SK-N-SH treated with all-trans-retinoic acid at 6 μM for 48 hours (cell line): ENCODE measurements at regions not wholly inside any gene's neighbourhood (a gene's known extent, or its start where the extent isn't known, plus 50 kb on each side); places are given as distances from the start of the nearest gene placed in this dataset.

ENCODE experiments used
- ATAC-seq: fragments of 200-7000 bp; cut with Tn5 transposase; 3 replicates; pipeline ENCODE4 v1.9.1; 2020; ENCODE audit warnings: mild to moderate bottlenecking, moderate library complexity
- ARNTL ChIP-seq: fragments of 450-650 bp; formaldehyde crosslinking; IDR thresholded peaks from 2 replicates; pipeline ENCODE4 v1.5.0; 2020; ENCODE audit warnings: low read depth, mild to moderate bottlenecking, moderate library complexity, borderline replicate concordance
- BACH2 ChIP-seq: fragments of 250-450 bp; sonication (Bioruptor Pico); IDR thresholded peaks from 2 replicates; pipeline ENCODE4 v1.9.0; 2021; ENCODE audit warnings: mild to moderate bottlenecking, borderline replicate concordance
- CSDC2 ChIP-seq: fragments of 250-450 bp; sonication (Bioruptor Pico); IDR thresholded peaks from 2 replicates; pipeline ENCODE4 v1.5.0; 2020; ENCODE audit warnings: mild to moderate bottlenecking, moderate library complexity
- ESRRG ChIP-seq: fragments of 250-450 bp; sonication (Bioruptor Pico); IDR thresholded peaks from 2 replicates; pipeline ENCODE4 v1.6.1; 2021; ENCODE audit warnings: mild to moderate bottlenecking
- GLIS3 ChIP-seq: fragments of 250-450 bp; sonication (Bioruptor Pico); IDR thresholded peaks from 2 replicates; pipeline ENCODE4 v1.5.0; 2020; ENCODE audit warnings: mild to moderate bottlenecking, moderate library complexity
- ISL1 ChIP-seq: fragments of 250-450 bp; sonication (Bioruptor Pico); IDR thresholded peaks from 2 replicates; pipeline ENCODE4 v2.1.2; 2022; ENCODE audit warnings: mild to moderate bottlenecking, moderate library complexity
- OSR1 ChIP-seq: fragments of 250-450 bp; sonication (Bioruptor Pico); IDR thresholded peaks from 2 replicates; pipeline ENCODE4 v1.8.0; 2022; ENCODE audit warnings: moderate library complexity, mild to moderate bottlenecking, inconsistent platforms
- PPARA ChIP-seq: fragments of 250-450 bp; sonication (Bioruptor Pico); IDR thresholded peaks from 2 replicates; pipeline ENCODE4 v1.5.0; 2020; ENCODE audit warnings: mild to moderate bottlenecking, borderline replicate concordance
- RARB ChIP-seq: fragments of 250-450 bp; sonication (Bioruptor Pico); IDR thresholded peaks from 2 replicates; pipeline ENCODE4 v1.8.0; 2021; ENCODE audit warnings: mild to moderate bottlenecking, moderate library complexity
- SNAI2 ChIP-seq: fragments of 250-450 bp; sonication (Bioruptor Pico); IDR thresholded peaks from 2 replicates; pipeline ENCODE4 v1.5.0; 2020; ENCODE audit warnings: mild to moderate bottlenecking, moderate library complexity
- TCF4 ChIP-seq: fragments of 250-450 bp; sonication (Bioruptor Pico); IDR thresholded peaks from 2 replicates; pipeline ENCODE4 v1.8.0; 2021; ENCODE audit warnings: mild to moderate bottlenecking, moderate library complexity, borderline replicate concordance
- TOX ChIP-seq: fragments of 250-450 bp; sonication (Bioruptor Pico); IDR thresholded peaks from 2 replicates; pipeline ENCODE4 v1.8.0; 2021; ENCODE audit warnings: mild to moderate bottlenecking, moderate library complexity, borderline replicate concordance
- ZC3H10 ChIP-seq: fragments of 250-450 bp; sonication (Bioruptor Pico); IDR thresholded peaks from 2 replicates; pipeline ENCODE4 v1.5.1; 2021; ENCODE audit warnings: mild to moderate bottlenecking, moderate library complexity
- ZFP3 ChIP-seq: fragments of 250-450 bp; sonication (Bioruptor Pico); IDR thresholded peaks from 2 replicates; pipeline ENCODE4 v1.5.0; 2020; ENCODE audit warnings: mild to moderate bottlenecking, moderate library complexity
- ZFP30 ChIP-seq: fragments of 450-650 bp; formaldehyde crosslinking; IDR thresholded peaks from 2 replicates; pipeline ENCODE4 v1.5.0; 2022; ENCODE audit warnings: mild to moderate bottlenecking, moderate library complexity
- ZNF565 ChIP-seq: fragments of 450-650 bp; formaldehyde crosslinking; conservative IDR thresholded peaks from 2 replicates; pipeline ENCODE4 v1.5.0; 2020; ENCODE audit warnings: low read depth, mild to moderate bottlenecking, moderate library complexity
- ZNF70 ChIP-seq: fragments of 450-650 bp; formaldehyde crosslinking; IDR thresholded peaks from 2 replicates; pipeline ENCODE4 v1.5.0; 2020; ENCODE audit warnings: mild to moderate bottlenecking, moderate library complexity
- ZNF8 ChIP-seq: fragments of 450-650 bp; formaldehyde crosslinking; IDR thresholded peaks from 2 replicates; pipeline ENCODE4 v1.5.0; 2020; ENCODE audit warnings: mild to moderate bottlenecking, moderate library complexity
- TF ChIP-seq, protein P1 (sequence below): fragments of 250-450 bp; sonication (Bioruptor Pico); IDR thresholded peaks from 2 replicates; pipeline ENCODE4 v1.8.0; 2020; ENCODE audit warnings: mild to moderate bottlenecking, moderate library complexity, borderline replicate concordance
- TF ChIP-seq, protein P2 (sequence below): fragments of 250-450 bp; sonication (Bioruptor Pico); IDR thresholded peaks from 2 replicates; pipeline ENCODE4 v1.5.1; 2021; ENCODE audit warnings: mild to moderate bottlenecking, moderate library complexity
- TF ChIP-seq, protein P3 (sequence below): fragments of 250-450 bp; sonication (Bioruptor Pico); IDR thresholded peaks from 2 replicates; pipeline ENCODE4 v1.8.0; 2021; ENCODE audit warnings: low read depth, mild to moderate bottlenecking, moderate library complexity, borderline replicate concordance
- TF ChIP-seq, protein P4 (sequence below): fragments of 250-450 bp; sonication (Bioruptor Pico); IDR thresholded peaks from 2 replicates; pipeline ENCODE4 v1.5.1; 2020; ENCODE audit warnings: low read depth, mild to moderate bottlenecking, moderate library complexity

DNA sequence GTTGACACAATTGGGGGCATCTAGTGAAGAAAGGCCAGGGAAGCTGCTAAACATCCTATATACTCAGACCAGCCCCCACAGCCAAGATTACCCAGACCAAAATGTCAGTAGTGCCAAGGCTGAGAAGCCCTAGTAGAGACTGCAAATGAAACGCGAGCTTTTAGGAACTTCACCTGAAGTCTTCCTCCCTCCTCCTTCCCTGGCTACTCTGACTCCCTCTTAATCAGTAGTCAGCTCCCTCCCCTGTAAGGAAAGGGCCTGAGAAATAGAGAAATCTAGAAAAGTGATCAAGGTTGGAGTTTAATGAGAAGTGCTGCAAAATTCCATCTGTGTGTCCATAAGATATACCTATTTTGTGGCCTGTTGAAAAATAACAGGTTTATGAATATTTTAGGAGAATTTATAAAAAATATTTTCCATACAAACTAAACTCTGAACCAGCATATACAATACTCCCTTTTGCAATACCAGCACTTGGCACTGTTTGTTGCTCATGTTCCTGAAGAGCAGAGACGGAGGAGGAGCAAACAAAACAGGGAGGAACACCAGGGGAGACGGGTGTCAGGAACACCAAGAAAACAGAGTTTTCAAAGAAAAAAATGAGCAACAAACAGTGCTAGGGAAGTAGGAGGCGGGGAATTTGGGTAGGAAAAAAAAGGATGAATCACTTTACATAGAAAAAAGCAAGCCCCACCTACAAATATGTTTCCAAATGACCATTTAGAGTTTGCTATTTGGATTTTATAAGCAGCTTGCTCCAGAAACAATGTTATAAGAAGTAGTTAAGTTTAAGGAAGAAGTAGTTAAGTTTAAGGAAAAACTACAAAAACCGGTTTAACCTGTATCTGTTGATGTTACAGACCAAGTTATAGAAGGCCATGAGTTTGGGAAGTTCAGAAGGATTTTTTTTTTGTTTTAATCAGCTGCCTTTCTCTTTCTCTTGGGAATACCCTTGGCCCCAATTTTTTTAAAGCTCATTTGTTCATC lies 282.1 kb upstream of the GRIP1 start:
- no peak for ATAC-seq
- TF ChIP-seq, protein P1, sequence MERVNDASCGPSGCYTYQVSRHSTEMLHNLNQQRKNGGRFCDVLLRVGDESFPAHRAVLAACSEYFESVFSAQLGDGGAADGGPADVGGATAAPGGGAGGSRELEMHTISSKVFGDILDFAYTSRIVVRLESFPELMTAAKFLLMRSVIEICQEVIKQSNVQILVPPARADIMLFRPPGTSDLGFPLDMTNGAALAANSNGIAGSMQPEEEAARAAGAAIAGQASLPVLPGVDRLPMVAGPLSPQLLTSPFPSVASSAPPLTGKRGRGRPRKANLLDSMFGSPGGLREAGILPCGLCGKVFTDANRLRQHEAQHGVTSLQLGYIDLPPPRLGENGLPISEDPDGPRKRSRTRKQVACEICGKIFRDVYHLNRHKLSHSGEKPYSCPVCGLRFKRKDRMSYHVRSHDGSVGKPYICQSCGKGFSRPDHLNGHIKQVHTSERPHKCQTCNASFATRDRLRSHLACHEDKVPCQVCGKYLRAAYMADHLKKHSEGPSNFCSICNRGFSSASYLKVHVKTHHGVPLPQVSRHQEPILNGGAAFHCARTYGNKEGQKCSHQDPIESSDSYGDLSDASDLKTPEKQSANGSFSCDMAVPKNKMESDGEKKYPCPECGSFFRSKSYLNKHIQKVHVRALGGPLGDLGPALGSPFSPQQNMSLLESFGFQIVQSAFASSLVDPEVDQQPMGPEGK (CRISPR knock-in tag), result no peak
- TF ChIP-seq ESRRG (no peak), ISL1 (CRISPR knock-in tag) (no peak), OSR1 (CRISPR knock-in tag) (no peak), ZC3H10 (no peak), TOX (no peak), BACH2 (CRISPR knock-in tag) (no peak), TCF4 (CRISPR knock-in tag) (no peak)
- TF ChIP-seq, protein P2, sequence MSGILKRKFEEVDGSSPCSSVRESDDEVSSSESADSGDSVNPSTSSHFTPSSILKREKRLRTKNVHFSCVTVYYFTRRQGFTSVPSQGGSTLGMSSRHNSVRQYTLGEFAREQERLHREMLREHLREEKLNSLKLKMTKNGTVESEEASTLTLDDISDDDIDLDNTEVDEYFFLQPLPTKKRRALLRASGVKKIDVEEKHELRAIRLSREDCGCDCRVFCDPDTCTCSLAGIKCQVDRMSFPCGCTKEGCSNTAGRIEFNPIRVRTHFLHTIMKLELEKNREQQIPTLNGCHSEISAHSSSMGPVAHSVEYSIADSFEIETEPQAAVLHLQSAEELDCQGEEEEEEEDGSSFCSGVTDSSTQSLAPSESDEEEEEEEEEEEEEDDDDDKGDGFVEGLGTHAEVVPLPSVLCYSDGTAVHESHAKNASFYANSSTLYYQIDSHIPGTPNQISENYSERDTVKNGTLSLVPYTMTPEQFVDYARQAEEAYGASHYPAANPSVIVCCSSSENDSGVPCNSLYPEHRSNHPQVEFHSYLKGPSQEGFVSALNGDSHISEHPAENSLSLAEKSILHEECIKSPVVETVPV (CRISPR knock-in tag), result no peak

DNA sequence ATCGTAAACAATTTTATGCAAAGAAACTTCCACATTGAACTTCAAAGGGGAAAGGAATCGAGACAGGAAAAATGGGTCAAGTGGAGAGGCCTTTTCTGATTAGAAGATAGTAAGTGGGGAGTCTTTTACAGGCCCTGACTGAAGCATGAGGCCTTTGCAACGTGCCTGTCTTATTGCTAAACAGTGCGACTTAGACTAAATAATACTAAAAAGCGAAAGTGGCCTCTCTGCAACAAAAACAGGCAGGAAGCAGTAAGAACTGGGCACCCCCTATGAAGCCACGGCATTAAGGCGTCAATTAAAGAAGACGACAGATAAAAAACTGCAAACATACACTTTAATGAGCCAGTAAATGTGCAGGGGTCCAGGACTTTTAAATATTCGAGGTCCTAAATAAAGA lies 283.4 kb upstream of the GRIP1 start:
- TF ChIP-seq PPARA (CRISPR knock-in tag) (no peak), ZC3H10 (no peak), OSR1 (CRISPR knock-in tag) (no peak), ISL1 (CRISPR knock-in tag) (no peak), TCF4 (CRISPR knock-in tag) (no peak), TOX (no peak), GLIS3 (CRISPR knock-in tag) (no peak), RARB (no peak), ARNTL (CRISPR knock-in tag) (no peak), ZNF8 (CRISPR knock-in tag) (no peak), ESRRG (no peak), ZFP3 (CRISPR knock-in tag) (no peak), ZNF565 (no peak), CSDC2 (CRISPR knock-in tag) (no peak), BACH2 (CRISPR knock-in tag) (no peak)
- TF ChIP-seq, protein P3, sequence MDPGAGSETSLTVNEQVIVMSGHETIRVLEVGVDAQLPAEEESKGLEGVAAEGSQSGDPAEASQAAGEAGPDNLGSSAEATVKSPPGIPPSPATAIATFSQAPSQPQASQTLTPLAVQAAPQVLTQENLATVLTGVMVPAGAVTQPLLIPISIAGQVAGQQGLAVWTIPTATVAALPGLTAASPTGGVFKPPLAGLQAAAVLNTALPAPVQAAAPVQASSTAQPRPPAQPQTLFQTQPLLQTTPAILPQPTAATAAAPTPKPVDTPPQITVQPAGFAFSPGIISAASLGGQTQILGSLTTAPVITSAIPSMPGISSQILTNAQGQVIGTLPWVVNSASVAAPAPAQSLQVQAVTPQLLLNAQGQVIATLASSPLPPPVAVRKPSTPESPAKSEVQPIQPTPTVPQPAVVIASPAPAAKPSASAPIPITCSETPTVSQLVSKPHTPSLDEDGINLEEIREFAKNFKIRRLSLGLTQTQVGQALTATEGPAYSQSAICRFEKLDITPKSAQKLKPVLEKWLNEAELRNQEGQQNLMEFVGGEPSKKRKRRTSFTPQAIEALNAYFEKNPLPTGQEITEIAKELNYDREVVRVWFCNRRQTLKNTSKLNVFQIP (CRISPR knock-in tag), result no peak
- TF ChIP-seq, protein P4, sequence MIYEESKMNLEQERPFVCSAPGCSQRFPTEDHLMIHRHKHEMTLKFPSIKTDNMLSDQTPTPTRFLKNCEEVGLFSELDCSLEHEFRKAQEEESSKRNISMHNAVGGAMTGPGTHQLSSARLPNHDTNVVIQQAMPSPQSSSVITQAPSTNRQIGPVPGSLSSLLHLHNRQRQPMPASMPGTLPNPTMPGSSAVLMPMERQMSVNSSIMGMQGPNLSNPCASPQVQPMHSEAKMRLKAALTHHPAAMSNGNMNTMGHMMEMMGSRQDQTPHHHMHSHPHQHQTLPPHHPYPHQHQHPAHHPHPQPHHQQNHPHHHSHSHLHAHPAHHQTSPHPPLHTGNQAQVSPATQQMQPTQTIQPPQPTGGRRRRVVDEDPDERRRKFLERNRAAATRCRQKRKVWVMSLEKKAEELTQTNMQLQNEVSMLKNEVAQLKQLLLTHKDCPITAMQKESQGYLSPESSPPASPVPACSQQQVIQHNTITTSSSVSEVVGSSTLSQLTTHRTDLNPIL (CRISPR knock-in tag), result no peak
- TF ChIP-seq, protein P1 (CRISPR knock-in tag), result no peak
- no peak for ATAC-seq

DNA sequence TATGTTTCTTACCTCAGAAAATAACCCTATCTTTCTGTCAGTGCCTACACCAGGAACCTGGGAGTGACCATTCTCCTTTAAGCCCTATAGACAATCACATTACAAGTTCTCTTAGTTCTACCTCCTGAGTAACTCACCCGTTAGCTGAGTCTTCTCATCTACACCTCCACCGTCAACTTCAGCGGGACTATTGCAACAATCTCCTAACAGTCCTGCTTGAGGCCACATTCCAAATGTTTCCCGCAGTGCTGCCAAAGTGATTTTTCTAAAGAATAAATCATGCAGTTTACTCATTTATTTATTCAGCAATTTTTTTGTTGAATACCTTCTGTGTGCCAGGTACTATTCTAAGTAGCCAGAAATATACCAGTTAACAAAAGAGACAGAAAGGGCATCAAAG lies 285.0 kb upstream of the GRIP1 start:
- ATAC-seq, result no peak
- TF ChIP-seq ZNF70 (no peak), TCF4 (CRISPR knock-in tag) (no peak), ESRRG (no peak), ZFP30 (CRISPR knock-in tag) (no peak), RARB (no peak), CSDC2 (CRISPR knock-in tag) (no peak), ZFP3 (CRISPR knock-in tag) (no peak), ISL1 (CRISPR knock-in tag) (no peak), OSR1 (CRISPR knock-in tag) (no peak), PPARA (CRISPR knock-in tag) (no peak), SNAI2 (CRISPR knock-in tag) (no peak), ZC3H10 (no peak), BACH2 (CRISPR knock-in tag) (no peak), ARNTL (CRISPR knock-in tag) (no peak)
- TF ChIP-seq, protein P4 (CRISPR knock-in tag), result no peak
- TF ChIP-seq, protein P2 (CRISPR knock-in tag), result no peak
- TF ChIP-seq, protein P3 (CRISPR knock-in tag), result no peak
